Right ventricle myocardium superior (tissue), 1 donor: ENCODE measurements at regions not wholly inside any gene's neighbourhood (a gene's known extent, or its start where the extent isn't known, plus 50 kb on each side); places are given as distances from the start of the nearest gene placed in this dataset.

Experiments used
- ATAC-seq: fragments of 200-7000 bp; cut with Tn5 transposase; one replicate; pipeline ENCODE4 v1.9.1; 2020; ENCODE audit warnings: mild to moderate bottlenecking; ENCODE audit not compliant: poor library complexity
- DNase-seq: peaks from one replicate; pipeline ENCODE4 v3.0.0-alpha.2; 2020
- intact Hi-C: fragments of 100-400 bp; cut with DNase I; formaldehyde crosslinking; loops from one replicate; pipeline ENCODE4 v1.11.2; 2022
- donor health status: DM: no; HTN: yes; CAD: no; lungs with severe emphysema.

DNA sequence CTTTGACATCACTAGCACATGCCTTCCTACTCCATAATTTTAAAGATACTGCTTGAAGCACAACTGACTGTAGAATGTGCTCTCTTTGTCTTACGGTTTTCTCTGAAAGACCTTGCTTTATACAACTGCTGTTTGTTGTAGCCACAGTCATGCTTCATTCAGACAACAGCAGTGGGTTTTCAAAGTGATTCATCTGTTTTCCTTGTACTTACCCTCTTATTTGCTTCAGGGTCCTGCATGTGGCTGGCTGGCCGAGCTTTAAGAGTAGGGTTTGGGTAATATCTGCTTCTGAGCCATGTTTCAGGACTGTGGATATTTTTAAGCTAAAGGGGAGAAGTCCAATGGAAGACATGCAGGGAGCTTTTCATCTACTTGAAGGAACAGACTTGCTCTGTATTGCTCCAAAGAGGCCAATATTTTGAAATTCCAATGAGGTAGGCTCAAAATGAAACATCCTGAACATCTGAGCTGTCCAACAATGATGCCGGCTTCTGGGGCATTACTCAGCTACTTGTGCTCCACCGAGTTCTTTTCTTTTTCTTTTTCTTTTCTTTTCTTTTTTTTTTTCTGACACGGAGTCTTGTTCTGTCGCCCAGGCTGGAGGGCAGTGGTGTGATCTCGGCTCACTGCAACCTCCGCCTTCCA, 160.2 kb upstream of the SGK1 start:
- intact Hi-C loops = no loop called here
- no peak for ATAC-seq

GRCh38 chr6:134474955-134475354, 157.0 kb upstream of the SGK1 start:
- DNase-seq = no peak
- intact Hi-C loops = no loop called here
- no peak for ATAC-seq

More for the DNA sequence above, 160.2 kb upstream of the SGK1 start:
- no peak for DNase-seq

GRCh38 chr6:134472661-134473060, 154.7 kb upstream of the SGK1 start:
- intact Hi-C loops = no loop called here
- ATAC-seq = no peak
- no peak for DNase-seq

GRCh38 chr6:134472046-134472445, 154.1 kb upstream of the SGK1 start:
- intact Hi-C loops = no loop called here
- DNase-seq = no peak
- no peak for ATAC-seq

GRCh38 chr6:134470457-134470975, 152.6 kb upstream of the SGK1 start:
- intact Hi-C loops = no loop called here
- DNase-seq (no peak), ATAC-seq (no peak)

- no peak for ATAC-seq
- intact Hi-C loops = no loop called here
- DNase-seq = no peak
These were observed 152.0 kb upstream of the SGK1 start for GRCh38 chr6:134469702-134470456.

DNA sequence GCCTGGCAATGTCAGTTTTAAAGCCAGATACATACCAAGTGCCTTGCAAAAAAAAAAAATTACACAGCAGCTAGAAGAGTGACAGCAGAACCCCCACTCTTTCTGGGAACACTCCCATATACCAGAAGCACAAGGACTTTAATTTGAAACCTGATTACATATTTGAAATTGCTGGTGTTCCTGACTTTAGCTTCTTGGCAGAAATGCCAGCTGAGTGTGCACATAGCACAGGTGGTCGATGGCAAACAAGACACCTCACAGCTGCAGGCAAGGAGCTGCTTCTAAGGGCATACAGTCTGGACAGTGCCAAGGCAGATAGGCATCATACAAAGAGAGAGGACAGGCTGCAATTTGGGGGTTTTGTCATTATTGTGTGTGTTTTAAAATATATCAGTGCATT, 150.7 kb upstream of the SGK1 start:
- DNase-seq (no peak), ATAC-seq (peak; percentile 34)
- intact Hi-C loops = no loop called here

DNA sequence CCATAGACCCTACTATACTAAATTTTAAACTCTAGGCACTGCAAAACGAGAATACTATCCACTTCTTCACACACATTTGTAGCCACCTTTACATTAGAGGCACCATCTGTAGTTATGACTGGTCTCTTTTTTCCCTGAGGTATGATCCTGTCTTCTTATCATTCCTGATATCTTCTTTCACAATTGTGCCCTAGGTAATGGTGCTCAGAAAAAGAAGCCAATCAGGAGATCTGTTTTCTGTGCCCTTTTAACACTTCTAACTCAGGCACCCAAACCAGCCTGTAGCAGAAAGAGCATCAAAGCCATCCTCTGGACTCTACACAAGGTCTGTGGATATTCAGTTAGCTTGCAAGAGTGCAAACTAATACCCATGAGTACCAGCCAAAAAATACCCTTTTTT, 149.7 kb upstream of the SGK1 start:
- no peak for DNase-seq
- ATAC-seq = no peak
- intact Hi-C loops = no loop called here

GRCh38 chr6:134466771-134467525, 149.0 kb upstream of the SGK1 start:
- intact Hi-C loops = no loop called here
- no peak for DNase-seq
- ATAC-seq = no peak

GRCh38 chr6:134464690-134465411, 146.9 kb upstream of the SGK1 start:
- DNase-seq = no peak
- ATAC-seq = no peak
- intact Hi-C loops = no loop called here

DNA sequence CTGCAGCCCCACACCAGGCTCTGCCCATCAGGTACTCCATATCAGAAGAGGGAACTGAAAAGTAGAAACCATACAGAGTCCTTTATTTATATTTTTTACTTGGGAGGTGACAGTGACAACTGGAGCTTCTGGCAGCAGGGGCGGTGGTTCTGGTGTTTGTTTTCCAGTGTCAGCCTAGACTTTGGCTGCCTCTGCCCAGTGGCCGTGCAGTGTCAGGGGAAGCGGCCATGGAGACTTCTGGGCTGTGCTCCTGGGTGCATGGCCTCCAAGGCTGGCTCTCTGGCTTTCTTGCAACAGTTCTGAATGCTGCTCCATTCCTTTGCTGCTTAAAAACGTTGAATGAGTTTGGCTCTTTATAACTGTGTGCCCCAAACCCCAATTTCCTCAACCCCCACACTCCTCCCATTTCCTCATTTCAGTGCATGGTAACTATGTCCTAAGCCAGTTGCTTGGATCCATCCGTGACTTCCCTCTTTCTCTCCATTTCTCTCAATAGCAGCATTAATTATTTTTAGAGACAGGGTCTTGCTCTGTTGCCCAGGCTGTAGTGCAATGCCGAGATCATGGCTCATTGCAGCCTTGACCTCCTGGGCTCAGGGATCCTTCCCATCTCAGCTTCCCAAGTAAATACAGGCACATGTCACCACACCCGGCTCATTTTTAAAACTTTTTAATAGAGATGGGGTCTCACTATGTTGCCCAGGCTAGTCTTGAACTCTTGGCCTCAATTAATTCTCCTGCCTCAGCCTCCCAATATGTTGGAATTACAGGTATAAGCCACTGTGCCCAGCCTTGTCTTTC, 141.1 kb upstream of the SGK1 start:
- ATAC-seq (peak; percentile 45), DNase-seq (no peak)
- intact Hi-C loops = no loop called here

- ATAC-seq (no peak), DNase-seq (no peak)
- intact Hi-C loops = no loop called here
These were observed 140.0 kb upstream of the SGK1 start for GRCh38 chr6:134457941-134458340.

DNA sequence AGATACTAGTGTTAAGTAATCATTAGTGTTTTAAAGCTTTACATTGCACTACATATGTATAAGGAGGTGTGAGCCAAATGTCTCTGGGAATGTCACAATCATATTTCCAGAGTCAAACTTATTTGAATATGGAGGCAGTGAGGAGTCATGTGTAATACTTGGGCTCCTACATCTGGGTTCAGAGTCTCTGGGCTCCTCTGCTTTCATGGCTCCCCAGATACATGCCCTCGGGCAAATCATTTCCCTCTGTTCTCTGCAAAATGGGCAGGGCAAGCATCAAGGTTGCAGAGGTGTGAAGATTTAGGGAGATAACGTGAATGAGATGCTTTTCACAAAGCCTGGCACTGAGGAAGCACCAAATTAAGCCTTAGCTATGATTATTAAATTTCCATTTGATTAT, 138.3 kb upstream of the SGK1 start:
- no peak for ATAC-seq
- intact Hi-C loops = no loop called here
- no peak for DNase-seq

DNA sequence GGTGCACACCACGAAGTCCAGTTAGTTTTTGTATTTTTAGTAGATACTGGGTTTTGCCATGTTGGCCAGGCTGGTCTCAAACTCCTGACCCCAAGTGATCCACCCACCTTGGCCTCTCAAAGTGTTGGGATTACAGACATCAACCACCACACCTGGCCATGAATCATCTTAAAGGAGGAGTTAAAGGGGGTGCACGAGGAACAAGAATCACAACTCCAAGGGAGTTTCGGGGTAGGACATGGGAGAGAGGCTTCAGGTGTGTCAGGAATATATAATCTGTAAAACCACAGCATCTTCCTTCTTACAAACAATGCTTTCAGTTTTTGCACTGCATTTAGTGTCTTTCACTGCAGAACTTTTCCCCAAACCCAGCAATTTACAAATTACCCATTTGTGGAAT, 137.4 kb upstream of the SGK1 start:
- intact Hi-C loops = no loop called here
- no peak for DNase-seq
- ATAC-seq = no peak

DNA sequence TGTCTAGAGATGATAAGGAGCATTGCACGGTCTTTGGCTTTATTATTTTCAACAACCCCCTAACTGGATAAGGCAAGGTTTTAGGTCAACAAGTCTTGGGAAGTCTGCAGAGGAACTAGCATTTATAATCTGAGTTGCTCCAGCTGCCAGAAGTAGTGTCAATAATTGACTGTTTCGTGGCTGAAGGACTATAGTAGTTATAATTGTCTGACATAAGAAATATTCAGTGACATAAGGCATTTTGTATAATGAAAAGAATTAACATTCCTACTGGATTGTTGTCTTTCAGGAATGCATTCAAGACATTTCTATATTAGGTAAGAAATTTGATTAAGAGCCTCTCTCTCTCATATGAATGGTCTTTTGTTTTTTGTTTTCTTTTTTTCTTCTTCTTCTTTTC, 136.9 kb upstream of the SGK1 start:
- intact Hi-C loops = no loop called here
- no peak for ATAC-seq
- no peak for DNase-seq

GRCh38 chr6:134453792-134454510, 136.0 kb upstream of the SGK1 start:
- intact Hi-C loops = no loop called here
- ATAC-seq = no peak
- DNase-seq = no peak

- no peak for DNase-seq
- intact Hi-C loops = no loop called here
- no peak for ATAC-seq
These were observed 135.0 kb upstream of the SGK1 start for GRCh38 chr6:134452906-134453305.

DNA sequence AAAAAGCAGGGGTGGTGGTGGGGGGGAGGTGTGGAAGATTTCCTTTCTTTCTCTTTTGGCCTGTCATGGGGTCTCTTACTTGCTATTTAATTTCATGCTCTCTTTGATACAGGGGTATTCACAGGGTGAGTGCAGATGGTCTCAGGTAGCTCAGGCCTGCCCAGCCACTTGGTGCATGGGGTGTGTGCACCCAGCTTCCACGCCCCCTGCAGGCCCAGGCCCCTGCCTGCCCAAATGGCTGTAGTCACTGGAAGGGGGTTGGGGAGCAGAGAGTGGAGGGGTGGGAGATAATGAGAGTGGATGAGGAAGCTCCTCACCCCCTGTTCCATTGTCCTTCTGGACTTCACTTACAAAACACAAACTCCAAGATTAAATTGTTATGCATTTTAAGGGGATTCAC, 133.6 kb upstream of the SGK1 start:
- DNase-seq (no peak), ATAC-seq (no peak)
- intact Hi-C loops = no loop called here
